ENCODE measurements at regions not wholly inside any gene's neighbourhood (a gene's known extent, or its start where the extent isn't known, plus 50 kb on each side); places are given as distances from the start of the nearest gene placed in this dataset.
"Not testable (repeated sequence)": the region's sequence is repeated elsewhere in the genome, so short reads cannot be mapped to it uniquely, and the experiment has no call there.

GRCh38 chr2:11069566-11070185 lies 85.6 kb upstream of the SLC66A3 start:
- intact Hi-C loops (cut with micrococcal nuclease), result no loop called here

- intact Hi-C loops (cut with micrococcal nuclease), result no loop called here
These were observed 84.1 kb upstream of the SLC66A3 start for GRCh38 chr2:11071211-11071610.

- intact Hi-C loops (cut with micrococcal nuclease), result loop anchor here (2.0 kb wide), 1 partner anchor 53 kb away; no protein-coding TSS in a partner anchor
These were observed 83.3 kb upstream of the SLC66A3 start for GRCh38 chr2:11071939-11072338.

GRCh38 chr2:11072550-11072949 lies 82.7 kb upstream of the SLC66A3 start:
- intact Hi-C loops (cut with micrococcal nuclease), result loop anchor here (2.0 kb wide), 1 partner anchor 52 kb away; no protein-coding TSS in a partner anchor

- intact Hi-C loops (cut with micrococcal nuclease), result loop anchor here (2.0 kb wide), 1 partner anchor 52 kb away; no protein-coding TSS in a partner anchor
These were observed 82.0 kb upstream of the SLC66A3 start for GRCh38 chr2:11073251-11073650.

GRCh38 chr2:11073776-11074175 lies 81.5 kb upstream of the SLC66A3 start:
- intact Hi-C loops (cut with micrococcal nuclease), result loop anchor here (2.0 kb wide), 1 partner anchor 51 kb away; no protein-coding TSS in a partner anchor

- intact Hi-C loops (cut with micrococcal nuclease), result no loop called here
These were observed 80.9 kb upstream of the SLC66A3 start for GRCh38 chr2:11074246-11074820.

- intact Hi-C loops (cut with micrococcal nuclease), result no loop called here
These were observed 80.0 kb upstream of the SLC66A3 start for GRCh38 chr2:11075221-11075620.

GRCh38 chr2:11077411-11077810 lies 77.9 kb upstream of the SLC66A3 start:
- intact Hi-C loops (cut with micrococcal nuclease), result no loop called here

- intact Hi-C loops (cut with micrococcal nuclease), result no loop called here
These were observed 76.0 kb upstream of the SLC66A3 start for GRCh38 chr2:11079136-11079824.

GRCh38 chr2:11080253-11081115 lies 74.8 kb upstream of the SLC66A3 start:
- intact Hi-C loops (cut with micrococcal nuclease), result no loop called here

- intact Hi-C loops (cut with micrococcal nuclease), result no loop called here
These were observed 72.4 kb upstream of the SLC66A3 start for GRCh38 chr2:11082880-11083279.

GRCh38 chr2:11088821-11089220 lies 66.4 kb upstream of the SLC66A3 start:
- intact Hi-C loops (cut with micrococcal nuclease), result not testable (repeated sequence)

GRCh38 chr2:11090187-11090586 lies 65.1 kb upstream of the SLC66A3 start:
- intact Hi-C loops (cut with micrococcal nuclease), result no loop called here

- intact Hi-C loops (cut with micrococcal nuclease), result no loop called here
These were observed 62.4 kb upstream of the SLC66A3 start for GRCh38 chr2:11092701-11093335.

GRCh38 chr2:11093467-11093866 lies 61.8 kb upstream of the SLC66A3 start:
- intact Hi-C loops (cut with micrococcal nuclease), result no loop called here

- intact Hi-C loops (cut with micrococcal nuclease), result no loop called here
These were observed 61.1 kb upstream of the SLC66A3 start for GRCh38 chr2:11094021-11094810.

GRCh38 chr2:11096591-11096990 lies 58.7 kb upstream of the SLC66A3 start:
- intact Hi-C loops (cut with micrococcal nuclease), result no loop called here

- intact Hi-C loops (cut with micrococcal nuclease), result no loop called here
These were observed 58.1 kb upstream of the SLC66A3 start for GRCh38 chr2:11097038-11097720.
